ENCODE measurements at regions not wholly inside any gene's neighbourhood (a gene's known extent, or its start where the extent isn't known, plus 50 kb on each side); places are given as distances from the start of the nearest gene placed in this dataset.
"Not testable (repeated sequence)": the region's sequence is repeated elsewhere in the genome, so short reads cannot be mapped to it uniquely, and the experiment has no call there.

DNA sequence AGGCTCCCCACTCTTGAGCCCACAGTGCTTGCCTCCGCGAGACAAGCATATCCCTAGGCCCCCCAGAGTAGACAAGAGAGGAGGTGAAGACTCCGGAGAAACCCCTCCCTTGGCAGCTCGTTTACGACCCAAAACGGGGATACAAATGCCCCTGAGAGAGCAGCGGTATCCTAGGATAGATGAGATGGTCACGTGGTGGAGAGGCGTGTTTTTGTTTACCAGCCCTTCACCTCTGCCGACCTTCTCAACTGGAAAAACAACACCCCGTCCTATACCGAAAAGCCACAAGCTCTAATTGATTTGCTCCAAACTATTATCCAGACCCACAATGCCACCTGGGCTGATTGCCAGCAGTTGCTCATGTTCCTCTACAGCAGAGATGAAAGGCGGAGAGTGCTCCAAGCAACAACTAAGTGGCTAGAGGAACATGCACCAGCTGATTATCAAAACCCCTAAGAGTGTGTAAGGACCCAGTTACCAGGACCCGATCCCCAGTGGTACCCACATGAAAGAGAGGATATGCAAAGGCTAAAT, 99.5 kb upstream of the OSBPL11 start:
- H3K4me3 ChIP-seq (ENCODE audit: insufficient read depth, low read depth, low read length, poor library complexity, severe bottlenecking): no peak overlapping the region
- no peak for DNase-seq
- H3K9me3 ChIP-seq (ENCODE audit: control insufficient read depth, low read length): no peaks in the 10 kb centered on the region
- no peaks in the 10 kb centered on the region for H3K36me3 ChIP-seq (ENCODE audit: control insufficient read depth, insufficient read depth, low read length)
- H3K4me1 ChIP-seq (ENCODE audit: control insufficient read depth, insufficient read depth, low read length, poor library complexity, severe bottlenecking): no peaks in the 10 kb centered on the region
- no peaks in the 10 kb centered on the region for H3K27me3 ChIP-seq (replicated peaks; ENCODE audit: control insufficient read depth, insufficient read depth, low read length, poor library complexity, severe bottlenecking)
- H3K27ac ChIP-seq (ENCODE audit: insufficient read depth, low read length, poor library complexity, severe bottlenecking): no peak overlapping the region

DNA sequence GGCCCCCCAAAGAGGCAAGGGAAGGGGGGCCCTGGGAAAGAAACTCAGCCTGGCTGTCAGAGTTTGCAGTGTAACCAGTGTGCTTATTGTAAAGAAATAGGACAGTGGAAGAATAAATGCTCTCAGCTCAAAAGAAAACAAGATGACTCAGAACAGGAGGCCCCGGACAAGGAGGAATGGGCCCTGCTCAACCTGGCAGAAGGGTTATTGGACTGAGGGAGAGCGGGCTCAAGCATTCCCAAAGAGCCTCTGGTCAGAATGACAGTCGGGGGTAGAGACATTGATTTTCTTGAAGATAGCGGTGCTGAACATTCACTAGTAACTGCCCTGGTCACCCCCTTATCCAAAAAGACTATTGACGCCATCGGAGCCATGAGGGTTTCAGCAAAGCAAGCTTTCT, 100.4 kb upstream of the OSBPL11 start:
- DNase-seq: no peak
- Histone ChIP-seq H3K27ac (ENCODE audit: insufficient read depth, low read length, poor library complexity, severe bottlenecking) (no peak overlapping the region), H3K36me3 (ENCODE audit: control insufficient read depth, insufficient read depth, low read length) (no peaks in the 10 kb centered on the region), H3K9me3 (ENCODE audit: control insufficient read depth, low read length) (no peaks in the 10 kb centered on the region), H3K4me1 (ENCODE audit: control insufficient read depth, insufficient read depth, low read length, poor library complexity, severe bottlenecking) (no peaks in the 10 kb centered on the region), H3K4me3 (ENCODE audit: insufficient read depth, low read depth, low read length, poor library complexity, severe bottlenecking) (no peak overlapping the region), H3K27me3 (replicated peaks; ENCODE audit: control insufficient read depth, insufficient read depth, low read length, poor library complexity, severe bottlenecking) (no peaks in the 10 kb centered on the region)

DNA sequence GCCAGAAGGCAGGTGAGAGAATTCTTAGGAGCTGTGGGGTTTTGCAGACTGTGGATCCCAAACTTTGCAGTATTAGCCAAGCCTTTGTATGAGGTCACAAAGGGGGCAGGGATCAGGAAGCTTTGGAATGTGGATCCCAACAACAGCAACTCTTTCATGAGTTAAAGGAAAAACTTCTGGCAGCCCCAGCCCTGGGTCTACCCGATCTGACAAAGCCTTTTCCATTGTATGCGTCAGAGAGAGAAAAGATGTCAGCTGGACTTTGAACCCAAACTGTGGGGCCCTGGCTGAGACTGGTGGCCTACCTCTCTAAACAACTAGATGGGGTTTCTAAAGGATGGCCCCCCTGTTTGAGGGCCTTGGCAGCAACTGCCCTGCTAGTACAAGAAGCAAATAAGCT, 101.8 kb upstream of the OSBPL11 start:
- DNase-seq; H3K4me3 ChIP-seq (ENCODE audit: insufficient read depth, low read depth, low read length, poor library complexity, severe bottlenecking); H3K27ac ChIP-seq (ENCODE audit: insufficient read depth, low read length, poor library complexity, severe bottlenecking); H3K9me3 ChIP-seq (ENCODE audit: control insufficient read depth, low read length); H3K27me3 ChIP-seq (replicated peaks; ENCODE audit: control insufficient read depth, insufficient read depth, low read length, poor library complexity, severe bottlenecking); H3K4me1 ChIP-seq (ENCODE audit: control insufficient read depth, insufficient read depth, low read length, poor library complexity, severe bottlenecking); H3K36me3 ChIP-seq (ENCODE audit: control insufficient read depth, insufficient read depth, low read length): not testable (repeated sequence)

DNA sequence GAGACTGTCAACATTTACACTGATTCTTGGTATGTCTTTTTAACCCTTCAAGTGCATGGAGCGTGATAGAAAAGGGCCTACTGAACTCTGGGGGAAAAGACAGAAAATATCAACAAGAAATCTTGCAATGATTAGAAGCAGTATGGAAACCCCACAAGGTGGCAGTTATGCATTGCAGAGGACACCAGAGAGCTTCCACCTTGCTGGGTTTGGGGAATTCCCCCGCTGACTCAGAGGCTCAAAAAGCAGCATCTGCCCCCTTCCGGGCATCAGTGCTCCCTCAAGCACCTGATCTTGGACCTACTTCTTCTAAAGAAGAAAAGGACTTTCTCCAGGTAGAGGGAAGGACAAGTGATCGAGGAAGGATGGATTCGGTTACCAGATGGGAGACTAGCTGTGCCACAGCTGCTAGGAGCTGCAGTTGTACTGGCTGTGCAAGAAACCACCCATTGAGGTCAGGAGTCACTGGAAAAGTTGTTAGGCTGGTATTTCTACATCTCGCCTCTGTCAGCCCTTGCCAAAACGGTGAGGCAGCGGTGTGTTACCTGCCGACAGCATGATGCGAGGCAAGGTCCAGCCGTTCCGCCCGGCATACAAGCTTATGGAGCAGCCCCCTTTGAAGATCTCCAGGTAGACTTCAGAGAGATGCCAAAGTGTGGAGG, 102.8 kb upstream of the OSBPL11 start:
- DNase-seq: peak in 1 of 3 donors; percentile 10
- H3K4me3 ChIP-seq (ENCODE audit: insufficient read depth, low read depth, low read length, poor library complexity, severe bottlenecking); H3K4me1 ChIP-seq (ENCODE audit: control insufficient read depth, insufficient read depth, low read length, poor library complexity, severe bottlenecking); H3K27ac ChIP-seq (ENCODE audit: insufficient read depth, low read length, poor library complexity, severe bottlenecking); H3K27me3 ChIP-seq (replicated peaks; ENCODE audit: control insufficient read depth, insufficient read depth, low read length, poor library complexity, severe bottlenecking); H3K9me3 ChIP-seq (ENCODE audit: control insufficient read depth, low read length); H3K36me3 ChIP-seq (ENCODE audit: control insufficient read depth, insufficient read depth, low read length): not testable (repeated sequence)

DNA sequence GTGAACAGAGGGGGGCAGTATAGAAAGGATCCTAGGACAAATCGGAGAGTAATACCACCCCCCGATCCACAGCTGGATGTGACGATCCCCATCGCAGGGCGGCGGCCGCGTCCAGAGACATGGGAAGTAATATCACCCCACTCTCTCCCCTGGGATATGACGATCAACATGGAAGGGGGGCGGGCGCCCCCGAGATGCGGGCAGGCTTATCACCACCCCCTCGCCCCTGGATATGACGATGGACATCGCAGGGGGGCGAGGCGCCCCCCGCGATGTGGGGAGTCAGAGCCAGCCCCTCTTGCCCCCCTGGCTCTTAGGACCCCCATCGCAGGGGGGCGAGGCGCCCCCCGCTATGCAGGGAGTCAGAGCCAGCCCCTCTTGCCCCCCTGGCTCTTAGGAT, 120.4 kb upstream of the OSBPL11 start:
- Histone ChIP-seq H3K27ac (ENCODE audit: insufficient read depth, low read length, poor library complexity, severe bottlenecking) (no peak overlapping the region), H3K4me3 (ENCODE audit: insufficient read depth, low read depth, low read length, poor library complexity, severe bottlenecking) (no peak overlapping the region), H3K9me3 (ENCODE audit: control insufficient read depth, low read length) (no peaks in the 10 kb centered on the region), H3K36me3 (ENCODE audit: control insufficient read depth, insufficient read depth, low read length) (no peaks in the 10 kb centered on the region), H3K4me1 (ENCODE audit: control insufficient read depth, insufficient read depth, low read length, poor library complexity, severe bottlenecking) (no peaks in the 10 kb centered on the region), H3K27me3 (replicated peaks; ENCODE audit: control insufficient read depth, insufficient read depth, low read length, poor library complexity, severe bottlenecking) (no peaks in the 10 kb centered on the region)
- DNase-seq: no peak

DNA sequence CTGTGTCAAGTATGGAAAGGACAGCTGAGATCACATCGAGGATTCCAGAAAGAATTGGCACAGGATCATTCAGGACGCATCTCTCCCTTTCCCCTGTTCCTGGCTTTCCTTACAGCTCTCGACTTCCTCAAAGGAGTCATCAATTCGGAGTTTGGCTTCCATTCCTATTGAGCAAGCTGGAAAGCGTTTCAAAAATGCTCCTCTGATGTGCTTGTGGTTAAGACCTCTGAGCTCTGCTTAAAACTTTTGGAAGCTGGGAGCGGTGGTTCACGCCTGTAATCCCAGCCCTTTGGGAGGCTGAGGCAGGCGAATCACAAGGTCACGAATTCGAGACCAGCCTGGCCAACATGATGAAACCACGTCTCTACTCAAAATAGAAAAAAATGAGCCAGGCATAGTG, 136.9 kb upstream of the OSBPL11 start:
- H3K4me1 ChIP-seq (ENCODE audit: control insufficient read depth, insufficient read depth, low read length, poor library complexity, severe bottlenecking); H3K36me3 ChIP-seq (ENCODE audit: control insufficient read depth, insufficient read depth, low read length); H3K4me3 ChIP-seq (ENCODE audit: insufficient read depth, low read depth, low read length, poor library complexity, severe bottlenecking); H3K27me3 ChIP-seq (replicated peaks; ENCODE audit: control insufficient read depth, insufficient read depth, low read length, poor library complexity, severe bottlenecking); H3K9me3 ChIP-seq (ENCODE audit: control insufficient read depth, low read length); DNase-seq; H3K27ac ChIP-seq (ENCODE audit: insufficient read depth, low read length, poor library complexity, severe bottlenecking): not testable (repeated sequence)

DNA sequence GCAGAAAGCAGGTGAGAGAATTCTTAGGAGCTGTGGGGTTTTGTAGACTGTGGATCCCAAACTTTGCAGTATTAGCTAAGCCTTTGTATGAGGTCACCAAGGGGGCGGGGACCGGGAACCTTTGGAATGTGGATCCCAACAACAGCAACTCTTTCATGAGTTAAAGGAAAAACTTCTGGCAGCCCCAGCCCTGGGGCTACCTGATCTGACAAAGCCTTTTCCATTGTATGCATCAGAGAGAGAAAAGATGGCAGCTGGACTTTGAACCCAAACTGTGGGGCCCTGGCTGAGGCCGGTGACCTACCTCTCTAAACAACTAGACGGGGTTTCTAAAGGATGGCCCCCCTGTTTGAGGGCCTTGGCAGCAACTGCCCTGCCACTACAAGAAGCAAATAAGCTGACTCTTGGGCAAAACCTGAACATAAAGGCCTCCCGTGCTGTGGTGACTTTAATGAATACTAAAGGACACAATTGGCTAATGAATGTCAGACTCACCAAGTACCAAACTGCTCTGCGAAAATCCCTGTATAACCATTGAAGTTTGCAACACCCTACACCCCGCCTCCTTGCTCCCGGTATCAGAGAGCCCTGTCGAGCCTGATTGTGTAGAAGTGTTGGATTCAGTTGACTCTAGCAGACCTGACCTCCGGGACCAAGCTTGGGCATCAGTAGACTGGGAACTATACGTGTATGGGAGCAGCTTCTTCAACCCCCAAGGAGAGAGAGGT, 146.9 kb upstream of the OSBPL11 start:
- not testable (repeated sequence) for H3K27me3 ChIP-seq (replicated peaks; ENCODE audit: control insufficient read depth, insufficient read depth, low read length, poor library complexity, severe bottlenecking); DNase-seq; H3K4me3 ChIP-seq (ENCODE audit: insufficient read depth, low read depth, low read length, poor library complexity, severe bottlenecking); H3K27ac ChIP-seq (ENCODE audit: insufficient read depth, low read length, poor library complexity, severe bottlenecking); H3K9me3 ChIP-seq (ENCODE audit: control insufficient read depth, low read length); H3K36me3 ChIP-seq (ENCODE audit: control insufficient read depth, insufficient read depth, low read length); H3K4me1 ChIP-seq (ENCODE audit: control insufficient read depth, insufficient read depth, low read length, poor library complexity, severe bottlenecking)

DNA sequence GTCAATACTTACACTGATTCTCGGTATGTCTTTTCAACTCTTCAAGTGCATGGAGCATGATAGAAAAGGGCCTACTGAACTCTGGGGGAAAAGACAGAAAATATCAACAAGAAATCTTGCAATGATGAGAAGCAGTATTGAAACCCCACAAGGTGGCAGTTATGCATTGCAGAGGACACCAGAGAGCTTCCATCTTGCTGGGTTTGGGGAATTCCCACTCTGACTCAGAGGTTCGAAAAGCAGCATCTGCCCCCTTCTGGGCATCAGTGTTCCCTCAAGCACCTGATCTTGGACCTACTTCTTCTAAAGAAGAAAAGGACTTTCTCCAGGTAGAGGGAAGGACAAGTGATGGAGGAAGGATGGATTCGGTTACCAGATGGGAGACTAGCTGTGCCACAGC, 147.5 kb upstream of the OSBPL11 start:
- H3K36me3 ChIP-seq (ENCODE audit: control insufficient read depth, insufficient read depth, low read length); H3K4me3 ChIP-seq (ENCODE audit: insufficient read depth, low read depth, low read length, poor library complexity, severe bottlenecking); DNase-seq; H3K27ac ChIP-seq (ENCODE audit: insufficient read depth, low read length, poor library complexity, severe bottlenecking); H3K27me3 ChIP-seq (replicated peaks; ENCODE audit: control insufficient read depth, insufficient read depth, low read length, poor library complexity, severe bottlenecking); H3K9me3 ChIP-seq (ENCODE audit: control insufficient read depth, low read length); H3K4me1 ChIP-seq (ENCODE audit: control insufficient read depth, insufficient read depth, low read length, poor library complexity, severe bottlenecking): not testable (repeated sequence)

DNA sequence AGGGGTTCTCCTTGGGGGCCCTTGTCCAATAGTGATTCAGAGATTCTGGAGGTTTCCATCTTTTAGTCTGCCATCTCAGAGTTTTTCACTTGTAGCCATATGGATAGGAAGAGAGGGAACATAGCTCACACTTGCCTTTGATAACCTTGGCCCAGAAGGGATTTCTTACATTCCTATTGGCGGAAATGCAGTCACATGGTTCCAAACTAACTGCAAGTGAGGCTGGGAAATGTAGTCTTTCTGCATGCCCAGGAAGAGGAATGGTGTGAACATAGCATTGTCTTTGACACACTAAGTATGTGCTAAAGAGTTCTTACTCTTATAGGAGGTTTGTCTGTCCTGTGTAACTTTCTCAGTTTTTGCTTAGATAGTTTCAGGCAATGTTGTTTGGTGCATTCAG, 161.8 kb upstream of the OSBPL11 start:
- not testable (repeated sequence) for H3K4me3 ChIP-seq (ENCODE audit: insufficient read depth, low read depth, low read length, poor library complexity, severe bottlenecking); H3K27me3 ChIP-seq (replicated peaks; ENCODE audit: control insufficient read depth, insufficient read depth, low read length, poor library complexity, severe bottlenecking); H3K36me3 ChIP-seq (ENCODE audit: control insufficient read depth, insufficient read depth, low read length); H3K27ac ChIP-seq (ENCODE audit: insufficient read depth, low read length, poor library complexity, severe bottlenecking); H3K9me3 ChIP-seq (ENCODE audit: control insufficient read depth, low read length); DNase-seq; H3K4me1 ChIP-seq (ENCODE audit: control insufficient read depth, insufficient read depth, low read length, poor library complexity, severe bottlenecking)

DNA sequence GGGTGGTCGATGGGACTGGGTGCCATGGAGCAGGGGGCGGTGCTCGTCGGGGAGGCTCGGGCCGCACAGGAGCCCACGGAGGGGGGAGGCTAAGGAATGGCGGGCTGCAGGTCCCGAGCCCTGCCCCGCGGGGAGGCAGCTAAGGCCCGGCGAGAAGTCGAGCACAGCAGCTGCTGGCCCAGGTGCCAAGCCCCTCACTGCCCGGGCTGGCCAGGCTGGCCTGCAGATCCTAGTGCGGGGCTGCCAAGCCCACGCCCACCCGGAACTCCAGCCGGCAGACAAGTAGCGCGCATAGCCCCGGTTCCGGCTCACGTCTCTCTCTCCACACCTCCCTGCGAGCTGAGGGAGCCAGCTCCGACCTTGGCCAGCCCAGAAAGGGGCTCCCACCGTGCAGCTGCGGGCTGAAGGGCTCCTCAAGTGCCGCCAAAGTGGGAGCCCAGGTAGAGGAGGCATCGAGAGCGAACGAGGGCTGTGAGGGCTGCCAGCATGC, 163.4 kb upstream of the OSBPL11 start:
- H3K36me3 ChIP-seq (ENCODE audit: control insufficient read depth, insufficient read depth, low read length); DNase-seq; H3K9me3 ChIP-seq (ENCODE audit: control insufficient read depth, low read length); H3K27me3 ChIP-seq (replicated peaks; ENCODE audit: control insufficient read depth, insufficient read depth, low read length, poor library complexity, severe bottlenecking); H3K4me1 ChIP-seq (ENCODE audit: control insufficient read depth, insufficient read depth, low read length, poor library complexity, severe bottlenecking); H3K4me3 ChIP-seq (ENCODE audit: insufficient read depth, low read depth, low read length, poor library complexity, severe bottlenecking); H3K27ac ChIP-seq (ENCODE audit: insufficient read depth, low read length, poor library complexity, severe bottlenecking): not testable (repeated sequence)
